Epithelial cell of esophagus (primary cell): ENCODE measurements at regions not wholly inside any gene's neighbourhood (a gene's known extent, or its start where the extent isn't known, plus 50 kb on each side); places are given as distances from the start of the nearest gene placed in this dataset.

Source experiments
- DNase-seq: peaks from one replicate; pipeline ENCODE4 v3.0.0; 2010; ENCODE audit warnings: low read depth
- H3K4me3 ChIP-seq: 2 replicates; pipeline ENCODE4 v1.5.1; 2011; ENCODE audit warnings: mild to moderate bottlenecking, low read length, control low read depth
- TF ChIP-seq, protein P1 (sequence below): IDR thresholded peaks from 2 replicates; pipeline ENCODE4 v1.5.1; 2011; ENCODE audit warnings: low read depth, mild to moderate bottlenecking, low read length, control low read depth, inconsistent platforms; ENCODE audit not compliant: insufficient read depth; ENCODE audit errors: missing control alignments

DNA sequence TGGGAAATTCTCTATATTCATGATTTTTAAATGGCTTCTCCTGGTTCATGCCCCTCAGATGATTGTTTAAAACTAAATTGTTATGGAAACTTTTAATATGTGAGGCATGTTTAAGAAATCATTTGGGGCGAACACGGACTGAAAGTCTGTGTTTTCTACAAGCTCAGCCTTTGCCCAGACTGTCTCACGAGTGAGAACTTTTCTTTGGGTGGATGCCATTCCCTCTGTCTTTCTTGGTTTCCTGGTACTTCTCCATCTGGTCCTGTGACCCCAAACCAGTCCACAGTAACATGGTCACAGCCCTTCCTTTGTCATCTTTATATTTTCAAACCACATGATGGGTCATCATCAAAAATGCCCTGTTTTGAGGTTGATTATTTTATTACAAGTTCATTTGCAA is 186.6 kb upstream of the GNPDA2 start:
- H3K4me3 ChIP-seq: no peak overlapping the region
- DNase-seq: no peak
- TF ChIP-seq, protein P1, sequence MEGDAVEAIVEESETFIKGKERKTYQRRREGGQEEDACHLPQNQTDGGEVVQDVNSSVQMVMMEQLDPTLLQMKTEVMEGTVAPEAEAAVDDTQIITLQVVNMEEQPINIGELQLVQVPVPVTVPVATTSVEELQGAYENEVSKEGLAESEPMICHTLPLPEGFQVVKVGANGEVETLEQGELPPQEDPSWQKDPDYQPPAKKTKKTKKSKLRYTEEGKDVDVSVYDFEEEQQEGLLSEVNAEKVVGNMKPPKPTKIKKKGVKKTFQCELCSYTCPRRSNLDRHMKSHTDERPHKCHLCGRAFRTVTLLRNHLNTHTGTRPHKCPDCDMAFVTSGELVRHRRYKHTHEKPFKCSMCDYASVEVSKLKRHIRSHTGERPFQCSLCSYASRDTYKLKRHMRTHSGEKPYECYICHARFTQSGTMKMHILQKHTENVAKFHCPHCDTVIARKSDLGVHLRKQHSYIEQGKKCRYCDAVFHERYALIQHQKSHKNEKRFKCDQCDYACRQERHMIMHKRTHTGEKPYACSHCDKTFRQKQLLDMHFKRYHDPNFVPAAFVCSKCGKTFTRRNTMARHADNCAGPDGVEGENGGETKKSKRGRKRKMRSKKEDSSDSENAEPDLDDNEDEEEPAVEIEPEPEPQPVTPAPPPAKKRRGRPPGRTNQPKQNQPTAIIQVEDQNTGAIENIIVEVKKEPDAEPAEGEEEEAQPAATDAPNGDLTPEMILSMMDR: no peak

DNA sequence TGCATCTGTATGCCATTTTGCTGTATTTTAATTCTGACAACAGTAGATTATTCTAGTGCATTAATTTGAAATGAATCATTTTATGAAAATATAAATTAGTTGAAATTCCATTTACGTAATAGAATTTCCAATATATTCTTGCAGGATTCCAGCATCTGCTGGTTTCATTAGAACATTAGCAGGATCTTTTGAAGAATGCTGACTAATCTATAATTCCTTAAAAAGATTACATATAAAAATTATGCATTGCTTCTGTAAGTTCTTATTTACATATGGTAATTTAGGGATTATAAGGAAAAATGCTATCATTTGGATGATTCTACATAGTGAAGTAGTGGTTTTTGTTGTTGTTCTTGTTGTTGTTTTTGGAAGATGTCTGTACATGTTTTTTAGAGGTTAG is 182.2 kb upstream of the GNPDA2 start:
- TF ChIP-seq, protein P1: no peak
- no peak for DNase-seq
- no peak overlapping the region for H3K4me3 ChIP-seq

GRCh38 chr4:44872246-44872645 is 145.9 kb upstream of the GNPDA2 start:
- H3K4me3 ChIP-seq: no peak overlapping the region
- TF ChIP-seq, protein P1: no peak
- DNase-seq: no peak

DNA sequence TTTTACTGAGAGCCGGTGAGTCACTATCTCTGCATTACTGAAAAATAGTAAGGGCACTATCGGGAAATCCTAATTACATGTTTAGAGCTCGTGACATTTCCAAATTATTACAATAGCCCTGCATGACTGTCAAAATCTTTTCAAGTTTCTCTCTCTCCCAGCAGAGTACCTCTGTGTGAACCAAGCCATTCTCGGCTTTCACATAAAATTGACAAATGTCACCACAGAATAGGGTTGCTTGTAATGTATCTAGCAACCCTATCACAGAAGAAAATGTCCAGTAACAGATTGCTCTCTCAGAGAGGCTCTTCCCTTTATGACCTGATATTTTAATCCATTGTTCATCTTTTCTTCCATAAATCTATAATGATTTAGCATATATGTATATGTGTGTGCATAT is 144.8 kb upstream of the GNPDA2 start:
- H3K4me3 ChIP-seq: no peak overlapping the region
- TF ChIP-seq, protein P1: no peak
- no peak for DNase-seq

GRCh38 chr4:44869985-44870384 is 143.6 kb upstream of the GNPDA2 start:
- no peak overlapping the region for H3K4me3 ChIP-seq
- TF ChIP-seq, protein P1: no peak
- DNase-seq: no peak

DNA sequence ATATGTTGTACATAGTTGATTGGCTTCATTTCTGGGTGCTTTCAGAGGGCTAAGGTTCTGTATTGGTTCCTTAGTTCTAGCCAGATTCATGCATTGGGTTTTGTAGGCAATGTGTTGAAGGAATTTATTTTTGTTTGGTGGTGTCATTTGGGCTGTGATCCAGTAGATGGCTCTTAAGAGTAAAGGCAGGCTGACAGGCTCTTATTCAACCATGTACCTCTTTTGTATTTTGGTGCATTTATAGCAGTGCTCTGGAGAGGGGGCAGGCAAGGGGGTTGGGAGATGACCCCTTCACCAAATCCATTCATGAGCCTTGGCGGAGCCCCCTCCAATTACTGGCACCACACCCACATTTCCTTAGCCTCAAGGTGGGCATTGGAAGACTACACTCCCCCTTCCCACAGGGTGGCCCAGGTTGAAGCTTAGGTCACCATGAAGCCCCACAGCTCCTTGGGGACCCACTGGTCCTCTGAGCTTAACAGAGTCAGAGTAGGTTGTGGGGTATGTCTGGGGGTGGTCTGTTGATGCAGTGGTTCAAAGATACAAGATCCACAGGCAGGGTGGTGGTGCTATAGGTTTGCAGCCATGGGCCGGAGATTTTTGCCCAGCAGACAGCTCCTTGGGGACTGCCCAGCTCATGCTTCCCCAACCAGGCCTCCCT is 143.0 kb upstream of the GNPDA2 start:
- peak; percentile 3 for DNase-seq
- H3K4me3 ChIP-seq: no peak overlapping the region
- TF ChIP-seq, protein P1: no peak

- peak; percentile 54 for DNase-seq
- H3K4me3 ChIP-seq: no peak overlapping the region
- TF ChIP-seq, protein P1: no peak
Measured at GRCh38 chr4:44861756-44862155, 135.4 kb upstream of the GNPDA2 start.
